Tibial nerve (tissue), 4 donors: ENCODE measurements at regions not wholly inside any gene's neighbourhood (a gene's known extent, or its start where the extent isn't known, plus 50 kb on each side); places are given as distances from the start of the nearest gene placed in this dataset.

ENCODE experiments used
- DNase-seq, 2 donors: peaks; one replicate each; pipeline ENCODE4 v3.0.0-alpha.2; 2019; ENCODE audit warnings: low spot score in 2 of 2
- H3K27ac ChIP-seq, 4 donors: fragments of 200-600 bp; sonication (generic) in 3 of 4; one replicate each; pipeline ENCODE4 v1.5.1; 2017 to 2019; ENCODE audit warnings: mild to moderate bottlenecking in 1 of 4
- H3K27me3 ChIP-seq, 2 donors: fragments of 200-600 bp; sonication (generic) in 1 of 2; one replicate each; pipeline versions ENCODE4 v1.5.1 to v1.6.0; 2017 to 2019
- H3K36me3 ChIP-seq, 3 donors: fragments of 200-600 bp; sonication (generic); one replicate each; pipeline ENCODE4 v1.5.1; 2018 to 2019
- H3K4me1 ChIP-seq, 4 donors: fragments of 200-600 bp; sonication (generic) in 3 of 4; one replicate each; pipeline ENCODE4 v1.5.1; 2017 to 2019
- H3K4me3 ChIP-seq, 4 donors: fragments of 200-600 bp; sonication (generic) in 3 of 4; one replicate each; pipeline ENCODE4 v1.5.1; 2017 to 2019; ENCODE audit warnings: mild to moderate bottlenecking in 1 of 4, moderate library complexity in 1 of 4
- H3K9me3 ChIP-seq, 4 donors: fragments of 200-600 bp; sonication (generic) in 3 of 4; one replicate each; pipeline ENCODE4 v1.5.1; 2017 to 2019
- CTCF ChIP-seq, 5 experiments: fragments of 200-600 bp in 3 of 5; fragments of 450-650 bp in 2 of 5; sonication (generic) in 3 of 5; IDR thresholded peaks; one replicate each; pipeline ENCODE4 v1.5.1; 2016 to 2019; ENCODE audit warnings: antibody characterized with exemption in 5 of 5, mild to moderate bottlenecking in 3 of 5, moderate library complexity in 2 of 5
- EP300 ChIP-seq, 2 donors: sonication (generic); formaldehyde crosslinking; IDR thresholded peaks; one replicate each; pipeline ENCODE4 v1.6.1; 2017; ENCODE audit warnings: antibody characterized with exemption in 2 of 2, mild to moderate bottlenecking in 1 of 2
- POLR2A ChIP-seq, 2 donors: fragments of 450-650 bp; IDR thresholded peaks; one replicate each; pipeline ENCODE4 v1.6.1; 2017; ENCODE audit warnings: antibody characterized with exemption in 2 of 2, mild to moderate bottlenecking in 2 of 2, moderate library complexity in 2 of 2
- WGBS, 2 donors: methylation state at CpG; one replicate each; pipeline ENCODE4 v1.1.5; 2018; 5-methylcytosine and 5-hydroxymethylcytosine counted together

- DNase-seq, result no peak
These were observed 1200.5 kb downstream of the SI start for GRCh38 chr3:163877805-163878204.

GRCh38 chr3:163863146-163863545 lies 1215.2 kb downstream of the SI start:
- DNase-seq, result no peak

More at GRCh38 chr3:163877805-163878204, 1200.5 kb downstream of the SI start:
- WGBS, 2 donors, result 83 to 89% methylated on average over 2 of the region's 2 CpGs
- peaks cover 0 to 13% (median 2%) of the 10 kb centered on the region in 4 donors for H3K9me3 ChIP-seq
- H3K27me3 ChIP-seq, result no peaks in the 10 kb centered on the region
- no peak for TF ChIP-seq CTCF (IDR thresholded peaks at IDR 0.05)
- TF ChIP-seq EP300 (IDR thresholded peaks at IDR 0.05), result no peak
- TF ChIP-seq POLR2A (IDR thresholded peaks at IDR 0.05), result no peak
- H3K36me3 ChIP-seq, result no peaks in the 10 kb centered on the region
- H3K27ac ChIP-seq, result no peak overlapping the region
- no peak overlapping the region for H3K4me3 ChIP-seq
- no peaks in the 10 kb centered on the region for H3K4me1 ChIP-seq

GRCh38 chr3:163852233-163852632 lies 1226.1 kb downstream of the SI start:
- WGBS, 2 donors, result 41 to 48% methylated on average over 2 of the region's 2 CpGs
- no peaks in the 10 kb centered on the region for H3K36me3 ChIP-seq
- H3K27me3 ChIP-seq, result no peaks in the 10 kb centered on the region
- no peaks in the 10 kb centered on the region for H3K4me1 ChIP-seq
- no peak overlapping the region for H3K4me3 ChIP-seq
- H3K9me3 ChIP-seq, result no peaks in the 10 kb centered on the region
- TF ChIP-seq POLR2A (IDR thresholded peaks at IDR 0.05), result no peak
- TF ChIP-seq EP300 (IDR thresholded peaks at IDR 0.05), result no peak
- TF ChIP-seq CTCF (IDR thresholded peaks at IDR 0.05), result no peak
- DNase-seq, result no peak
- no peak overlapping the region for H3K27ac ChIP-seq

More at GRCh38 chr3:163863146-163863545, 1215.2 kb downstream of the SI start:
- Histone ChIP-seq H3K9me3 (peaks cover 0 to 6% (median 0%) of the 10 kb centered on the region in 4 donors), H3K4me3 (no peak overlapping the region), H3K27me3 (no peaks in the 10 kb centered on the region), H3K4me1 (no peaks in the 10 kb centered on the region), H3K27ac (no peak overlapping the region), H3K36me3 (no peaks in the 10 kb centered on the region)
- no peak for TF ChIP-seq CTCF (IDR thresholded peaks at IDR 0.05)
- no peak for TF ChIP-seq EP300 (IDR thresholded peaks at IDR 0.05)
- TF ChIP-seq POLR2A (IDR thresholded peaks at IDR 0.05), result no peak

GRCh38 chr3:163838769-163839168 lies 1239.5 kb downstream of the SI start:
- no peak for DNase-seq
- no peak for TF ChIP-seq CTCF (IDR thresholded peaks at IDR 0.05)
- no peak for TF ChIP-seq EP300 (IDR thresholded peaks at IDR 0.05)
- no peak for TF ChIP-seq POLR2A (IDR thresholded peaks at IDR 0.05)
- Histone ChIP-seq H3K4me1 (no peaks in the 10 kb centered on the region), H3K9me3 (no peaks in the 10 kb centered on the region), H3K27me3 (no peaks in the 10 kb centered on the region), H3K36me3 (no peaks in the 10 kb centered on the region), H3K4me3 (no peak overlapping the region), H3K27ac (no peak overlapping the region)
- WGBS, 2 donors, result 70 to 71% methylated on average over 4 of the region's 4 CpGs

GRCh38 chr3:163832547-163832946 lies 1245.7 kb downstream of the SI start:
- WGBS, 2 donors, result 58 to 82% methylated on average over 2 of the region's 2 CpGs
- Histone ChIP-seq H3K36me3 (no peaks in the 10 kb centered on the region), H3K4me1 (no peaks in the 10 kb centered on the region), H3K9me3 (no peaks in the 10 kb centered on the region), H3K4me3 (no peak overlapping the region), H3K27ac (no peak overlapping the region), H3K27me3 (no peaks in the 10 kb centered on the region)
- no peak for TF ChIP-seq POLR2A (IDR thresholded peaks at IDR 0.05)
- TF ChIP-seq EP300 (IDR thresholded peaks at IDR 0.05), result no peak
- no peak for TF ChIP-seq CTCF (IDR thresholded peaks at IDR 0.05)
- no peak for DNase-seq
